ENCODE measurements at regions not wholly inside any gene's neighbourhood (a gene's known extent, or its start where the extent isn't known, plus 50 kb on each side); places are given as distances from the start of the nearest gene placed in this dataset.

GRCh38 chr14:97625477-97625876, 828.3 kb downstream of the VRK1 start:
- ATAC-seq (no peak), DNase-seq (no peak)
- intact Hi-C loops (cut with micrococcal nuclease), result no loop called here

- intact Hi-C loops (cut with micrococcal nuclease), result no loop called here
- no peak for DNase-seq
- no peak for ATAC-seq
Observed at GRCh38 chr14:97626088-97626487, 828.9 kb downstream of the VRK1 start.

DNA sequence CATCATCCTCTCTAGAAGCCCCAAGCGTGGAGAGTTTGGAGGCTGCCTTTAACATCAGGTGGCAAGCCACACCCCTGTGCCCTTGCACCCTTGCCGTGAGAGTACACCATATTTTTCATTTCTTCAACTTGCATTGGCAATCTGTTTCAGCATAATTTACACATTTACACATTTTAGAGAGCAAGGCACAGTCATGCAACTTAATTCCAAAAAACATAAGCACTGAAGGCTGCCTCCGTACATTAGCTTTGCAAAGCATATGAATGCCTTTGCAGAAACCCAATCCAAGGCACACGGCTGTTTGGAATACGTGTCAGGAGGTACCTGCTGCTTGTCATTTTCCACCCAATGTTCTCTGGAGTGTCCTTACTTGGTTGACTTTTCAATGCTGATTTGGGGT, 833.1 kb downstream of the VRK1 start:
- no peak for DNase-seq
- intact Hi-C loops (cut with micrococcal nuclease), result no loop called here
- no peak for ATAC-seq

DNA sequence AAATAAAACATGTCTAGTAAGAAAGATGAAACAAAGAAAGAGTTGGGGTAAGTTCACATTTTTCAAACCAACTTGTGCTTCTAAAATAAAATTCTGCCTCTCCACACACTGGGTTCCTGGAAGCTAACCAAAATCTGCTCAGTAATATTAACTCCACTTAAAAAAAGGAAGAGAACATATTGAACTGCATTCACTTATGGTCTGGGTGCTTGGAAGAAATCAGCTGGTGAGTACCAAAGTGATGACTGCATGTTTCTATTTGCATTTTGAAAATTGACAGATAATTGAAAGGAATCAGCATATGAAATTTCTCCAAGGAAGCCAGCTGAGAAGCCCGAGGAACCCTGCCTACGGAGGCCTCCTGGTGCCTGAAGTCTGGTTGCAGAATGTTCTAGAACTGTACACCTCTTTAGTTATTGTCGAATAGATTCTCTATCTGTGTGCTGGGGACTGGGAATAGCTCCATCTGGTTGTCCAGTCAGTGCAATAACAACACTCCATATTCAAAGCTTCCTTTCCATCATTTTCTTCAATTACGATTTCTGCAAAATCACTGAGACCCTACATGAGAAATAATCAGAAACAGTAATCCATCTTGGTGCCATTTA, 836.1 kb downstream of the VRK1 start:
- no peak for ATAC-seq
- intact Hi-C loops (cut with micrococcal nuclease), result no loop called here
- DNase-seq, result no peak

DNA sequence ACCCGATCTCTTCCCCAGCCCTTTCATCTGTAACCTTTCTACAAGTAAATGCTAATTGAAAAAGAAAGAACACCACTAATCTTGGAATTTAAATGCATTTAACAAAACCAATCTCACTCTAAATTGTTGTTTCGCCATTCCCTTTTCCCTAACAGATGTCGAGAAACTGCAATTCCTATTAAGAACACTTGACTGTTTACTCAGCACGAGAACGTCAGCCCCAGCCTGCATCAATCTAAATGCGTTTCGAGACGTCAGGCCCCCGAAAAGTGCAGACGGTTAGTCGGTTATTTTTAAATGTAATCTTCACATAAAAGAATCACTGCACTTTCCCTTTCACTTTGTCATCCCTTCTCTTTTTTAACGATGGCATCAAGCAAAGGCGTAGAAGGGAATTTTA, 837.6 kb downstream of the VRK1 start:
- no peak for ATAC-seq
- DNase-seq, result no peak
- intact Hi-C loops (cut with micrococcal nuclease), result no loop called here

GRCh38 chr14:97638864-97639263, 841.7 kb downstream of the VRK1 start:
- no peak for ATAC-seq
- intact Hi-C loops (cut with micrococcal nuclease), result no loop called here
- no peak for DNase-seq

DNA sequence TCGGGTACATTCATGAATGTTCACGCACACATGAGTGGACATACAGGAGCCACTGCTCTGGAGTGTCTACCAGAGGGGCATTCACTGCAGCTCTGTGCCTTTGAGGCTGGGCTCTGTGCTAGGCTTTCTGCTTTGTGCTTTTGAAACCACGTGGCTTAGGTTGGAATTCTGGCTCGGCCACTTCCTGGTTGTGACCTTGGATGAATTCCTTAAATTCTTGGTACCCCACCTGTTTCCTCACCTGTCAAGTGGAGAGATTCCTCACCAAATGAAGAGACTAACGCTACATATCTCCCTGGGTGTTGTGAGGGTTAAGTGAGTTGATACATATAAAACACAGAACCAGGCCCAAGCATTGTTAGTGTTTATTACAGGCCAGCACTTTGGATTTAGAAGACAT, 842.8 kb downstream of the VRK1 start:
- intact Hi-C loops (cut with micrococcal nuclease), result no loop called here
- no peak for ATAC-seq
- no peak for DNase-seq

DNA sequence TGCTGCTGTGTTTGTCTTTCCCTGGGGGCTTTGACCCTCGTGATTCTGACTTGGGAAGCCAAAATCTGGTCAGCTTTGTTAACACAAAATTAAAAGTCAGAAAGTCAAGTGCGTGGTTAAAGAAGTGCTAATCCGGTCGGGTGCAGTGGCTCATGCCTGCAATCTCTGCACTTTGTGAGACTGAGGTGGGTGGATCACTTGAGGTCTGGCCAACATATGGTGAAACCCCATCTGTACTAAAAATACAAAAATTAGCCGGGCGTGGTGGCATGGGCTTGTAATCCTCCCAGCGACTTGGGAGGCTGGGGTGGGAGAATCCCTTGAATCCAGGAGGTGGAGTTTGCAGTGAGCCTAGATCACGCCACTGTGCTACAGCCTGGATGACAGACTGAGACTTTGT, 844.6 kb downstream of the VRK1 start:
- ATAC-seq, result no peak
- intact Hi-C loops (cut with micrococcal nuclease), result no loop called here

DNA sequence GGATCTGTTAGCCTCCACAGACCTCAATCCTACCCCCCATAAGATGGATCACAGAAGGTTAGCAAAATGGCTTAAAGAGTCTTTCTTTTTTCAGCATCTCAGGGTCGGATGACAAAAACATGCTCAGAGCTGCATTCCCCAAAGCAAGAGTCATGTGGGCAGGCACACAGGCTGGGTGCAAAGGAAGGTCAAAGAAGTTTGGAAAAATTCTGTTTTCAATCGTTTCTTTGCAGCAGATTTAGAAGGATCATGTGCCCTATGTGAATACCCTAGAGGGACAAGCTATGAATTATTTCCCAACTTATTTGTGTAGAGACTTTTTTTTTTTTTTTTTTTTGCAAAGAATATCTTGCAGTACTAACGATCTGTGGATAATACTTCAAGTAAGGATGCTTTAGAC, 845.4 kb downstream of the VRK1 start:
- intact Hi-C loops (cut with micrococcal nuclease), result no loop called here
- ATAC-seq (no peak), DNase-seq (no peak)

More for the DNA sequence above, 844.6 kb downstream of the VRK1 start:
- no peak for DNase-seq

GRCh38 chr14:97644365-97644764, 847.2 kb downstream of the VRK1 start:
- ATAC-seq, result no peak
- intact Hi-C loops (cut with micrococcal nuclease), result no loop called here
- DNase-seq, result no peak

GRCh38 chr14:97649752-97650151, 852.6 kb downstream of the VRK1 start:
- no peak for DNase-seq
- intact Hi-C loops (cut with micrococcal nuclease), result no loop called here
- no peak for ATAC-seq

DNA sequence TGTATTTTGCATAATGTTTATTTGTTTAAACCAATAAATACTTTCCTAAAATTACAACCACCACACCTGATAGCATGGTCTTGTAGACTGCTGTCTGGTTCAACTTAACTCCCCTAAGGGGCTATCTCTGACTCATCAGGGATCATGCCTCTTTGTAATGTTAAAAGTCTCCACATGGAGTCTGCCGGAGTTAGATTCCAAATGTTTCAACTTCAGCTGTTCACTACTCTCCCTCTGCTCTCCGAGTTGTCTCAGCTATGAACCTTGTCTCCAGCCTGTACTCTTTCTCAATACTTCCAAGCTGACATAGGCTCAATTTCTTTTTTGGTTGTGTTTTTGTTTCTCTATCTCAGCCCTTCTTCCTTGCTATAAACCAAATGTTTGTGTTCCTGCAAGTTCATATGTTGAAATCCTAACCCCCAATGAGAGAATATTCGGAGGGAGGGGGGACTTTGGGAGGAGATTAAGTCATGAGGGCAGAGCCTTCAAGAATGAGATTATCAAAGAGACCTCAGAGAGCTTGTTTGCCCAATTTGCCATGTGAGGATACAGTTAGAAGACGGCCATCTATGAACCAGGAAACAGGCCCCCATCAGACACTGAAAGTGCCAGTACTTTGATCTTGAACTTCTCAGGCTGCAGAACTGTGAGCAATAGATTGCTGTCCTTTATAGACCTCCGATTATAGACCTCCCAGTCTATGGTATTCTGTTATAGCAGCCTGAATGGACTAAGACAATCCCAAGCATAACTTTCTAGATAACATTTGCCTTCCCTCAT, 858.2 kb downstream of the VRK1 start:
- DNase-seq (no peak), ATAC-seq (peak; percentile 79)
- intact Hi-C loops (cut with micrococcal nuclease), result no loop called here

GRCh38 chr14:97657609-97658008, 860.4 kb downstream of the VRK1 start:
- intact Hi-C loops (cut with micrococcal nuclease), result no loop called here
- peak; percentile 43 for ATAC-seq
- no peak for DNase-seq

DNA sequence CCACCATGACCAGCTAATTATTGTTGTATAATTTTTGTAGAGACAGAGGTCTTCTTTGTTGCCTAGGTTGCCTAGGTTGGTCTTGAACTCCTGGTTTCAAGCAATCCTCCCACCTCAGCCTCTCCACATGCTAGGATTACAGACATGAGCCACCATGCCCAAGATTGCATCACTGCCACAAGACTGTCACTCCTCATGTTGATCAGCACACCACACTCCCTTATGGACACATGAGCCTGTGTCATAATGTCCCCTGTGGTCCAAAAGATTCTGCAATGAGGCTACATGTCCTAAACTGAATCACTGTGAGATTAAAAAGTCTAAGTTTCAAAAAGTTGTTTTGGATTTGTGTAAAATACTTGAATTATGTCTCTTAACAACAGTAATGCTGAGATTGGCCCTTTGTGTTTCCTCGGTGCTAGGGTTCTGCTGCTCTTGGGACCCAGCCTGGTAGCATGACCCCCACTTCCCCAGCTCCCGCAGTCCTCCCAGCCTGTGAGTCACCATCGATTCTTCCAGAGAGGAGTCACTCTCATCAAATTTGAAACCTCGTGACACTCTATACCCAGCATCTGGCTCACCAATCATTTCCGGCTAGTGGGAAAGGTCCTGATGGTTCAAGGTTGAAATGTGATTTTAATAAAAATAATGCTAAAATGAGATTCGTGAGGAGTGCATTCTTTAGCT, 890.9 kb downstream of the VRK1 start:
- DNase-seq (no peak), ATAC-seq (no peak)
- intact Hi-C loops (cut with micrococcal nuclease), result no loop called here

- intact Hi-C loops (cut with micrococcal nuclease), result no loop called here
- ATAC-seq (no peak), DNase-seq (no peak)
Observed at GRCh38 chr14:97688631-97689336, 891.6 kb downstream of the VRK1 start.

DNA sequence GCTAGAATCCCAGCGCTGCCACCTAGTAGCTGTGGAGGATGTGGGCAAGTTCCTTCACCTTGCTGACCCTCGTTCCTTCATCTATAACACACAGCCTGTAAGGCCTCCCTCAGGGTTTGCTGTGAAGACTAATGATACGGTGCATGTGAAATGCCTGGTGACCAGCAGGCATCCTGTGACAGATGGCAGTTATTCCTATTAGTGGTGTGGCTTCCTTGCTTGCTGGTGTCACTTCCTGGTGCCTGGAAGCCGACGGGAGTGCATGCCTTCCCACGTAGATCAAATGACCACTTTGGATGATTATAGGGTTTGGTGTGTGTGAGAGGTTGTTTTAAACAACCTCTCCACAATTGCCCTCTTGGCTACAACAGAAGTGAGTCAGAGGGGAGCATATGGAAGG, 894.9 kb downstream of the VRK1 start:
- no peak for ATAC-seq

GRCh38 chr14:97695456-97695981, 898.3 kb downstream of the VRK1 start:
- ATAC-seq (no peak), DNase-seq (no peak)
- intact Hi-C loops (cut with micrococcal nuclease), result no loop called here

More for the DNA sequence above, 894.9 kb downstream of the VRK1 start:
- no peak for DNase-seq
- intact Hi-C loops (cut with micrococcal nuclease), result no loop called here

DNA sequence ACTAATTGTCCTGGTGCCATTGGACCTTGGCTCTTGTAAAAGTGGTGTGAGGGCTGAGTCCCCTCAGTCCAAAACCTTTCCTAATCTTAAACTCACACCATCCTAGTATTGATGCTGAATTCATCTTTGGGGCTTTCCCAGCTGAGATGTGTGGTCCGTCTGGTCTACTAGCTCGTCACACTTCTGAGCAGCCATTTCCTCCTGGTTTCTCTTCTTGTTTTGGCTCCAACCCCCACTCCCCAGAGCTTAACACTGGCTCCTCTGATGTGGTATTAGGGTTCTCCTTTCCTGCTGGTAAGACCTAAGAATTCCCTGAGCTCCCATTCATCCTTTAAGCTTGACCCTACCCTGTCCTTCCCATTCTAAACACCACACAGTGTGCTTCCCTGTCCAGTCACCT, 900.6 kb downstream of the VRK1 start:
- intact Hi-C loops (cut with micrococcal nuclease), result no loop called here
- ATAC-seq (no peak), DNase-seq (no peak)

- no peak for DNase-seq
Observed at GRCh38 chr14:97699026-97699425, 901.8 kb downstream of the VRK1 start.

More at GRCh38 chr14:97699026-97699425, 901.8 kb downstream of the VRK1 start:
- intact Hi-C loops (cut with micrococcal nuclease), result no loop called here
- ATAC-seq, result no peak

All from left ventricle myocardium superior (tissue), 1 donor.